KMS-11 (cell line): ENCODE measurements at regions not wholly inside any gene's neighbourhood (a gene's known extent, or its start where the extent isn't known, plus 50 kb on each side); places are given as distances from the start of the nearest gene placed in this dataset.

Experiments used
- H2AFZ ChIP-seq: fragments of 200-600 bp; sonication (generic); 2 replicates; pipeline ENCODE4 v1.6.1; 2016; ENCODE audit warnings: antibody characterized with exemption, mixed run types, low read depth
- H3K27ac ChIP-seq: fragments of 200-600 bp; sonication (generic); 2 replicates; pipeline ENCODE4 v1.6.1; 2016; ENCODE audit warnings: mild to moderate bottlenecking, mixed run types
- H3K27me3 ChIP-seq: fragments of 200-600 bp; sonication (generic); 2 replicates; pipeline ENCODE4 v1.6.1; 2017; ENCODE audit warnings: mild to moderate bottlenecking, low read depth, mixed run types, moderate library complexity; ENCODE audit not compliant: insufficient read depth
- H3K36me3 ChIP-seq: fragments of 200-600 bp; sonication (generic); 2 replicates; pipeline ENCODE4 v1.6.1; 2017; ENCODE audit warnings: mild to moderate bottlenecking, mixed run types; ENCODE audit not compliant: insufficient read depth
- H3K4me1 ChIP-seq: fragments of 200-600 bp; sonication (generic); 2 replicates; pipeline ENCODE4 v1.6.1; 2016; ENCODE audit warnings: mild to moderate bottlenecking, low read depth, mixed run types; ENCODE audit not compliant: poor library complexity, severe bottlenecking
- H3K4me2 ChIP-seq: fragments of 200-600 bp; sonication (generic); 2 replicates; pipeline ENCODE4 v1.7.0; 2016; ENCODE audit warnings: mild to moderate bottlenecking, mixed run types
- H3K4me3 ChIP-seq: fragments of 200-600 bp; sonication (generic); IDR thresholded peaks from 2 replicates; pipeline ENCODE4 v1.6.1; 2017; ENCODE audit warnings: low read depth, low read length, mixed read lengths; ENCODE audit not compliant: insufficient read depth
- H3K79me2 ChIP-seq: fragments of 200-600 bp; sonication (generic); 2 replicates; pipeline ENCODE4 v1.6.1; 2016; ENCODE audit warnings: low read depth, mixed run types; ENCODE audit not compliant: insufficient read depth
- H3K9ac ChIP-seq: fragments of 200-600 bp; sonication (generic); 2 replicates; pipeline ENCODE4 v1.6.1; 2016; ENCODE audit warnings: mild to moderate bottlenecking, mixed run types
- H4K20me1 ChIP-seq: fragments of 200-600 bp; sonication (generic); 2 replicates; pipeline ENCODE4 v1.6.1; 2016; ENCODE audit warnings: mild to moderate bottlenecking, mixed run types; ENCODE audit not compliant: insufficient read depth
- CTCF ChIP-seq: fragments of 200-600 bp; sonication (generic); conservative IDR thresholded peaks from 2 replicates; pipeline ENCODE4 v1.6.1; 2017; ENCODE audit warnings: low read depth, mild to moderate bottlenecking, antibody characterized with exemption, low read length, moderate library complexity, mixed read lengths

- Histone ChIP-seq H3K79me2 (no peaks in the 10 kb centered on the region), H3K4me1 (no peaks in the 10 kb centered on the region), H3K36me3 (no peaks in the 10 kb centered on the region), H3K9ac (no peak overlapping the region), H3K4me2 (no peak overlapping the region), H2AFZ (no peak overlapping the region), H3K4me3 (no peak overlapping the region), H4K20me1 (no peaks in the 10 kb centered on the region), H3K27ac (no peak overlapping the region), H3K27me3 (no peaks in the 10 kb centered on the region)
- no peak for TF ChIP-seq CTCF
These were observed 399.9 kb upstream of the CYRIA start for GRCh38 chr2:17065536-17065935.

GRCh38 chr2:17061028-17061427 lies 395.4 kb upstream of the CYRIA start:
- Histone ChIP-seq H3K4me2 (no peak overlapping the region), H3K79me2 (no peaks in the 10 kb centered on the region), H4K20me1 (no peaks in the 10 kb centered on the region), H3K4me1 (no peaks in the 10 kb centered on the region), H3K36me3 (no peaks in the 10 kb centered on the region), H3K27me3 (no peaks in the 10 kb centered on the region), H3K27ac (no peak overlapping the region), H2AFZ (no peak overlapping the region), H3K4me3 (no peak overlapping the region), H3K9ac (no peak overlapping the region)
- TF ChIP-seq CTCF, result no peak

- Histone ChIP-seq H3K4me1 (no peaks in the 10 kb centered on the region), H2AFZ (no peak overlapping the region), H3K27ac (no peak overlapping the region), H3K79me2 (no peaks in the 10 kb centered on the region), H3K36me3 (no peaks in the 10 kb centered on the region), H4K20me1 (no peaks in the 10 kb centered on the region), H3K9ac (no peak overlapping the region), H3K4me2 (no peak overlapping the region), H3K4me3 (no peak overlapping the region), H3K27me3 (no peaks in the 10 kb centered on the region)
- no peak for TF ChIP-seq CTCF
These were observed 393.8 kb upstream of the CYRIA start for GRCh38 chr2:17059458-17059857.

- Histone ChIP-seq H3K4me1 (no peaks in the 10 kb centered on the region), H3K36me3 (no peaks in the 10 kb centered on the region), H3K27me3 (no peaks in the 10 kb centered on the region), H3K27ac (no peak overlapping the region), H2AFZ (no peak overlapping the region), H4K20me1 (no peaks in the 10 kb centered on the region), H3K4me3 (no peak overlapping the region), H3K79me2 (no peaks in the 10 kb centered on the region), H3K4me2 (no peak overlapping the region), H3K9ac (no peak overlapping the region)
- TF ChIP-seq CTCF, result no peak
These were observed 393.3 kb upstream of the CYRIA start for GRCh38 chr2:17058772-17059402.
